ENCODE measurements at regions not wholly inside any gene's neighbourhood (a gene's known extent, or its start where the extent isn't known, plus 50 kb on each side); places are given as distances from the start of the nearest gene placed in this dataset.

GRCh38 chr5:114702731-114703130, 340.9 kb downstream of the KCNN2 start:
- ATAC-seq (no peak), DNase-seq (ENCODE audit: low spot score) (no peak)
- intact Hi-C loops (cut with DNase I), result no loop called here

- intact Hi-C loops (cut with DNase I), result no loop called here
- ATAC-seq, result no peak
- DNase-seq (ENCODE audit: low spot score), result no peak
These were observed 340.3 kb downstream of the KCNN2 start for GRCh38 chr5:114702136-114702535.

- intact Hi-C loops (cut with DNase I), result no loop called here
- ATAC-seq (no peak), DNase-seq (ENCODE audit: low spot score) (no peak)
These were observed 339.0 kb downstream of the KCNN2 start for GRCh38 chr5:114700823-114701222.

GRCh38 chr5:114695292-114695904, 333.5 kb downstream of the KCNN2 start:
- intact Hi-C loops (cut with DNase I), result no loop called here
- no peak for DNase-seq (ENCODE audit: low spot score)
- ATAC-seq, result no peak

- ATAC-seq (no peak), DNase-seq (ENCODE audit: low spot score) (no peak)
- intact Hi-C loops (cut with DNase I), result no loop called here
These were observed 324.5 kb downstream of the KCNN2 start for GRCh38 chr5:114686356-114686755.

- ATAC-seq (no peak), DNase-seq (ENCODE audit: low spot score) (no peak)
- intact Hi-C loops (cut with DNase I), result no loop called here
These were observed 316.9 kb downstream of the KCNN2 start for GRCh38 chr5:114678778-114679177.

- intact Hi-C loops (cut with DNase I), result no loop called here
- no peak for ATAC-seq
- DNase-seq (ENCODE audit: low spot score), result no peak
These were observed 303.7 kb downstream of the KCNN2 start for GRCh38 chr5:114665551-114665950.

- ATAC-seq, result no peak
- intact Hi-C loops (cut with DNase I), result no loop called here
- no peak for DNase-seq (ENCODE audit: low spot score)
These were observed 298.9 kb downstream of the KCNN2 start for GRCh38 chr5:114660791-114661190.

- DNase-seq (ENCODE audit: low spot score) (no peak), ATAC-seq (no peak)
- intact Hi-C loops (cut with DNase I), result no loop called here
These were observed 296.3 kb downstream of the KCNN2 start for GRCh38 chr5:114658194-114658593.

GRCh38 chr5:114657342-114658130, 295.7 kb downstream of the KCNN2 start:
- intact Hi-C loops (cut with DNase I), result no loop called here
- no peak for DNase-seq (ENCODE audit: low spot score)
- ATAC-seq, result no peak

GRCh38 chr5:114649878-114650277, 288.0 kb downstream of the KCNN2 start:
- ATAC-seq, result no peak
- DNase-seq (ENCODE audit: low spot score), result no peak
- intact Hi-C loops (cut with DNase I), result no loop called here

- DNase-seq (ENCODE audit: low spot score) (no peak), ATAC-seq (no peak)
- intact Hi-C loops (cut with DNase I), result no loop called here
These were observed 287.1 kb downstream of the KCNN2 start for GRCh38 chr5:114648940-114649339.

GRCh38 chr5:114644576-114644975, 282.7 kb downstream of the KCNN2 start:
- ATAC-seq (no peak), DNase-seq (ENCODE audit: low spot score) (no peak)
- intact Hi-C loops (cut with DNase I), result no loop called here

- intact Hi-C loops (cut with DNase I), result no loop called here
- DNase-seq (ENCODE audit: low spot score) (no peak), ATAC-seq (no peak)
These were observed 274.4 kb downstream of the KCNN2 start for GRCh38 chr5:114636271-114636670.

GRCh38 chr5:114634967-114635901, 273.4 kb downstream of the KCNN2 start:
- ATAC-seq (no peak), DNase-seq (ENCODE audit: low spot score) (no peak)
- intact Hi-C loops (cut with DNase I), result no loop called here

GRCh38 chr5:114634517-114634916, 272.6 kb downstream of the KCNN2 start:
- ATAC-seq (no peak), DNase-seq (ENCODE audit: low spot score) (no peak)
- intact Hi-C loops (cut with DNase I), result no loop called here

GRCh38 chr5:114612406-114612805, 250.5 kb downstream of the KCNN2 start:
- ATAC-seq, result no peak
- intact Hi-C loops (cut with DNase I), result no loop called here
- no peak for DNase-seq (ENCODE audit: low spot score)

GRCh38 chr5:114581136-114581535, 219.3 kb downstream of the KCNN2 start:
- intact Hi-C loops (cut with DNase I), result no loop called here
- ATAC-seq, result no peak

GRCh38 chr5:114565871-114566270, 204.0 kb downstream of the KCNN2 start:
- intact Hi-C loops (cut with DNase I), result no loop called here
- ATAC-seq (no peak), DNase-seq (ENCODE audit: low spot score) (no peak)

More at GRCh38 chr5:114581136-114581535, 219.3 kb downstream of the KCNN2 start:
- no peak for DNase-seq (ENCODE audit: low spot score)

GRCh38 chr5:114565139-114565538, 203.3 kb downstream of the KCNN2 start:
- no peak for ATAC-seq
- intact Hi-C loops (cut with DNase I), result no loop called here
- no peak for DNase-seq (ENCODE audit: low spot score)

Measured in sciatic nerve (tissue), 2 donors.